CD4-positive, alpha-beta memory T cell (primary cell): ENCODE measurements at regions not wholly inside any gene's neighbourhood (a gene's known extent, or its start where the extent isn't known, plus 50 kb on each side); places are given as distances from the start of the nearest gene placed in this dataset.

Experiments
- CTCF ChIA-PET: fragments of 350-600 bp; sonication (Branson Sonifier 250); formaldehyde crosslinking; loops from one replicate; lab custom pipeline; 2021; ENCODE audit warnings: inconsistent platforms; ENCODE audit not compliant: partially characterized antibody; lab: Charles Lee
- POLR2A ChIA-PET: fragments of 350-600 bp; sonication (Branson Sonifier 250); formaldehyde crosslinking; loops from one replicate; lab custom pipeline; 2021; ENCODE audit not compliant: partially characterized antibody; lab: Charles Lee
- DNase-seq, 5 donors: peaks; one replicate each; pipeline versions ENCODE4 v3.0.0 to v3.0.0-alpha.2; 2020 to 2022; ENCODE audit warnings: mixed read lengths in 1 of 5
- H3K27ac ChIP-seq: one replicate; pipeline ENCODE4 v1.7.0; 2013; ENCODE audit warnings: low read depth, low read length
- H3K27me3 ChIP-seq: 2 replicates; pipeline ENCODE4 v1.7.0; 2013; ENCODE audit warnings: mild to moderate bottlenecking, low read length, moderate library complexity; ENCODE audit not compliant: insufficient read depth
- H3K36me3 ChIP-seq: 2 replicates; pipeline ENCODE4 v1.7.0; 2013; ENCODE audit warnings: mild to moderate bottlenecking, low read length, moderate library complexity; ENCODE audit not compliant: insufficient read depth
- H3K4me1 ChIP-seq: 2 replicates; pipeline ENCODE4 v1.7.0; 2013; ENCODE audit warnings: mild to moderate bottlenecking, low read length, moderate library complexity; ENCODE audit not compliant: insufficient read depth
- H3K4me3 ChIP-seq, 2 donors: one replicate each; pipeline ENCODE4 v1.7.0; 2013; ENCODE audit warnings: low read length in 2 of 2, mild to moderate bottlenecking in 1 of 2
- H3K9me3 ChIP-seq, 2 donors: one replicate each; pipeline ENCODE4 v1.7.0; 2013; ENCODE audit warnings: low read length in 2 of 2, control low read depth in 1 of 2; ENCODE audit not compliant: control insufficient read depth in 1 of 2
- H3K27ac Mint-ChIP-seq, 7 donors: one replicate each; pipeline ENCODE4 v1.8.0; 2020 to 2021; ENCODE audit warnings: mixed read lengths in 7 of 7, mild to moderate bottlenecking in 6 of 7, inconsistent platforms in 3 of 7, moderate library complexity in 3 of 7
- H3K27me3 Mint-ChIP-seq, 2 donors: one replicate each; pipeline ENCODE4 v1.8.0; 2020 to 2021; ENCODE audit warnings: mixed read lengths in 2 of 2
- H3K36me3 Mint-ChIP-seq, 2 donors: one replicate each; pipeline ENCODE4 v1.8.0; 2020 to 2021; ENCODE audit warnings: mixed read lengths in 2 of 2, inconsistent platforms in 1 of 2, mild to moderate bottlenecking in 1 of 2
- H3K4me1 Mint-ChIP-seq, 4 donors: one replicate each; pipeline ENCODE4 v1.8.0; 2020 to 2021; ENCODE audit warnings: mixed read lengths in 4 of 4, mild to moderate bottlenecking in 1 of 4
- H3K4me3 Mint-ChIP-seq, 8 donors: one replicate each; pipeline ENCODE4 v1.8.0; 2020 to 2021; ENCODE audit warnings: mixed read lengths in 8 of 8, mild to moderate bottlenecking in 7 of 8, moderate library complexity in 6 of 8, inconsistent platforms in 3 of 8
- H3K9me3 Mint-ChIP-seq, 8 donors: one replicate each; pipeline ENCODE4 v1.8.0; 2020 to 2021; ENCODE audit warnings: mixed read lengths in 8 of 8, mild to moderate bottlenecking in 5 of 8, inconsistent platforms in 3 of 8, moderate library complexity in 1 of 8
- intact Hi-C: fragments of 100-400 bp; cut with micrococcal nuclease; formaldehyde crosslinking; loops from one replicate; pipeline ENCODE4 v1.15.1; 2023

DNA sequence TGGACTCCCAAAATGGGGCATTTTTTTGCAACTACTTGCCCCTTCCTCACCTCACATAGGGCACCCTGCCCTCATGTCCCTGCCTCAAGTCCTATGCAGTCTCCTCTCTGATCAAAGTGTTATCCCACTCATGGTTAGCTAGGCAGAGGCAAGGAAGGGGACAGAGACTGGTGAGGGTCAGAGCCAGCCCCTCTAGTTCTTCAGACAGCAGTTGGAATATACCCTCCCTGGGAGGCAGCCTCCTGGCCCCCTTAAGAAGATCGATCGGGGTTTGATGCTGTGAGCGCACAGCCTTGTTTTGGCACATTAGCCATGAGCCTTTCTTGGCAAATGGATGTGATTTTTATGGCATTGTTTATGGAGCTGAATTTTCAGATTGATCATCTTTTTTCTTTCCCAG is 436.9 kb downstream of the BUD13 start:
- H3K27me3 Mint-ChIP-seq, result peaks cover 0 to 3% of the 10 kb centered on the region in 2 donors
- intact Hi-C loops, result no loop called here

DNA sequence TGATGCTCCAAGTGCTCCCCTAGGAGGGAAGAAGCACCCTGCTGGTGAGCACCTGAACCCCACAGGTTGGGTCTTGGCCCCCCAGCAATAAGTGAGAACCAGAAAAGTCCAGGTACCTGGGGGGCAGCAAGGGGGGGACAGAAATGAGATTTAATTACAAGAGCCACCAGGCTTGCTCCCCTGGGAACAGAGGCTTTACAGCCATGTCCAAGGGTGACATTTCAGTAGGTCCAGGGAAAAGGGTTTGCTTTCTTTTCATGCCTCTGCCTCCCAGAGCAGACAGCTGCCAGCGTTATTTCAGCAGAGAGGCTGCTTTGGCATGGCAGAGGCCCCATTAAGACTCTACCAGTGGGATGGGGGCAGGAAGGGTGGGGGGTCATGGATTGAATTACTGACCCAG is 437.7 kb downstream of the BUD13 start:
- no peak for DNase-seq
- no peak overlapping the region for H3K4me3 Mint-ChIP-seq
- no peaks in the 10 kb centered on the region for H3K4me1 Mint-ChIP-seq
- CTCF ChIA-PET, result no interaction called here
- Histone ChIP-seq H3K36me3 (no peaks in the 10 kb centered on the region), H3K27ac (no peak overlapping the region), H3K4me1 (no peaks in the 10 kb centered on the region), H3K9me3 (no peaks in the 10 kb centered on the region), H3K4me3 (no peak overlapping the region), H3K27me3 (no peaks in the 10 kb centered on the region)
- POLR2A ChIA-PET, result no interaction called here
- H3K9me3 Mint-ChIP-seq, result peaks cover 0 to 8% (median 2%) of the 10 kb centered on the region in 8 donors
- peaks cover 2 to 3% of the 10 kb centered on the region in 2 donors for H3K27me3 Mint-ChIP-seq
- no peak overlapping the region for H3K27ac Mint-ChIP-seq
- H3K36me3 Mint-ChIP-seq, result no peaks in the 10 kb centered on the region
- intact Hi-C loops, result no loop called here

More for the DNA sequence above, 436.9 kb downstream of the BUD13 start:
- CTCF ChIA-PET, result no interaction called here
- H3K4me3 Mint-ChIP-seq, result no peak overlapping the region
- Histone ChIP-seq H3K27me3 (no peaks in the 10 kb centered on the region), H3K9me3 (no peaks in the 10 kb centered on the region), H3K27ac (no peak overlapping the region), H3K36me3 (no peaks in the 10 kb centered on the region), H3K4me3 (no peak overlapping the region), H3K4me1 (no peaks in the 10 kb centered on the region)
- H3K9me3 Mint-ChIP-seq, result peaks cover 0 to 8% (median 3%) of the 10 kb centered on the region in 8 donors
- H3K4me1 Mint-ChIP-seq, result no peaks in the 10 kb centered on the region
- no peaks in the 10 kb centered on the region for H3K36me3 Mint-ChIP-seq
- POLR2A ChIA-PET, result no interaction called here
- DNase-seq, result no peak
- no peak overlapping the region for H3K27ac Mint-ChIP-seq

DNA sequence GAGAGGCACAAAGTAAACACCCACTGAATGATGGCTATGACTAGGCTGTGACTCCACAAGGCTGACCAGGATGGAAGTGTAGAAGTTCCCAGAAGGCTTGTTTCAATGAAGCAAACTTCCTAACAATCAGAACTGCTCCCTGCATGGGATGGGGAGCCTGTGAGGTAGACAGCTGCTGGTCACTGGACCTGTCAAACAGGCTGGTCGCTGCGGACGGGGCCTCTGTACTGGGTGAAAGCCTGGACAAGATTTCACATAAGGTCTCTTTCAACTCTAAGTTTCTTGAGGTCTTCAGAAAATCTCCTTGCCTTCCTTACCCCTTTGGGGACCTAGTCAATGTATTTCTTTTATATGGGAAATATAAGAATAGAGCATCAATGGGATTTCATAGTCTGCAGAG is 438.2 kb downstream of the BUD13 start:
- Histone ChIP-seq H3K4me1 (no peaks in the 10 kb centered on the region), H3K4me3 (no peak overlapping the region), H3K9me3 (no peaks in the 10 kb centered on the region), H3K36me3 (no peaks in the 10 kb centered on the region), H3K27ac (no peak overlapping the region), H3K27me3 (no peaks in the 10 kb centered on the region)
- no peak for DNase-seq
- POLR2A ChIA-PET, result no interaction called here
- no peaks in the 10 kb centered on the region for H3K36me3 Mint-ChIP-seq
- H3K9me3 Mint-ChIP-seq, result peaks cover 0 to 8% (median 4%) of the 10 kb centered on the region in 8 donors
- no peak overlapping the region for H3K27ac Mint-ChIP-seq
- intact Hi-C loops, result no loop called here
- no peak overlapping the region for H3K4me3 Mint-ChIP-seq
- CTCF ChIA-PET, result no interaction called here
- peaks cover 3 to 5% of the 10 kb centered on the region in 2 donors for H3K27me3 Mint-ChIP-seq
- no peaks in the 10 kb centered on the region for H3K4me1 Mint-ChIP-seq

DNA sequence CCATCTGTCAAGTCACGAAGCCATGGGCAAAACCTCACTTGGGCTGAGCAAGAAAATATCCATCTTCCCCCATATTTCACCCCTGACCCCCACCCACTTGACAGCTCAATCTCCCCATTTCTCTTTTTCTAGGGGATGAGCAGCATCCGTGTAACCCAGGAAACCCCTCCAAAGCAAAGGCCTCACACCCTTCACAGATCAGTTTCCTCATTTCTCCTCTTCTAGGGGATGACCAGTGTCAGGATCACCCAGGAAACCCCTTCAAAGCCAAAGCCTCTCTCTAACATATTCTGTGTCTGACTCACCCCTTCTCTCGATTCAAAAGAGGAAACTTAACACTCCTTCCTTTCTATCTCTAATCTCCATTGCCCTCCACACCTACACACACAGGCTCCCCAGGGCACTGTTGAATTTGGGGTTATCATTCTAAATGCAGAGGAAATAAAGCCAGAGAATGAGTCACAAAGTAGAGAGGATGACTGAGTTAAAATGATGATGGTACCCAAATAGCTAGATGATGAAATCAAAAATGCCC is 439.7 kb downstream of the BUD13 start:
- Mint-ChIP-seq H3K4me3 (no peak overlapping the region), H3K9me3 (peaks cover 0 to 8% (median 5%) of the 10 kb centered on the region in 8 donors), H3K27ac (no peak overlapping the region), H3K4me1 (no peaks in the 10 kb centered on the region), H3K27me3 (peaks cover 7 to 8% of the 10 kb centered on the region in 2 donors), H3K36me3 (no peaks in the 10 kb centered on the region)
- H3K4me1 ChIP-seq, result no peaks in the 10 kb centered on the region
- no peaks in the 10 kb centered on the region for H3K27me3 ChIP-seq
- no peaks in the 10 kb centered on the region for H3K9me3 ChIP-seq
- POLR2A ChIA-PET, result no interaction called here
- CTCF ChIA-PET, result interaction anchor here (1.2 kb wide), 1 partner anchor 12 kb away, joined by 3 read pairs; no protein-coding TSS in a partner anchor
- no peak for DNase-seq
- no peak overlapping the region for H3K4me3 ChIP-seq
- no peak overlapping the region for H3K27ac ChIP-seq
- no peaks in the 10 kb centered on the region for H3K36me3 ChIP-seq
- intact Hi-C loops, result no loop called here

DNA sequence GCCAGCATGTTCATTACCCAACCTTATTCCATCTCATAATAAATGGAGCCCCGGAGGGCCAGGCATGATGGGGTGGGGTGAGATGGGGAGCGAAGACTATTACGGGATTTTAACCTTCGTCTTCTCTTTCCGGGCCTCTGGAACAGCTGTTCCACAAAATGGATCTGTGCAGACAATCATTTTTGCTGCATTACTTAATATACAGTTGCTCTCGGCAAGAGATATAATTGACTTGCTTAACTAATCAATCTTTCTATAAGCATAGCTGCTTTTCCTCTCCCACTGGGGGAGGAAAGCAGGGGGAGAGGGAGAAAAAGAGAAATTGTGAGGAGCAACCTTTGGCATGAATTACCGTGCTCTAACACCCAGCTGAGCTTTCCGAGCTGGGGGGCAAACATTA is 440.4 kb downstream of the BUD13 start:
- CTCF ChIA-PET, result interaction anchor here (1.2 kb wide), 1 partner anchor 12 kb away, joined by 3 read pairs; no protein-coding TSS in a partner anchor
- POLR2A ChIA-PET, result no interaction called here
- Mint-ChIP-seq H3K4me3 (no peak overlapping the region), H3K27me3 (peaks cover 7 to 9% of the 10 kb centered on the region in 2 donors), H3K4me1 (no peaks in the 10 kb centered on the region), H3K36me3 (no peaks in the 10 kb centered on the region), H3K9me3 (peaks cover 0 to 8% (median 3%) of the 10 kb centered on the region in 8 donors), H3K27ac (no peak overlapping the region)
- H3K4me1 ChIP-seq, result no peaks in the 10 kb centered on the region
- H3K9me3 ChIP-seq, result no peaks in the 10 kb centered on the region
- intact Hi-C loops, result no loop called here
- H3K4me3 ChIP-seq, result no peak overlapping the region
- DNase-seq, result no peak
- H3K27me3 ChIP-seq, result no peaks in the 10 kb centered on the region
- H3K27ac ChIP-seq, result no peak overlapping the region
- H3K36me3 ChIP-seq, result no peaks in the 10 kb centered on the region

DNA sequence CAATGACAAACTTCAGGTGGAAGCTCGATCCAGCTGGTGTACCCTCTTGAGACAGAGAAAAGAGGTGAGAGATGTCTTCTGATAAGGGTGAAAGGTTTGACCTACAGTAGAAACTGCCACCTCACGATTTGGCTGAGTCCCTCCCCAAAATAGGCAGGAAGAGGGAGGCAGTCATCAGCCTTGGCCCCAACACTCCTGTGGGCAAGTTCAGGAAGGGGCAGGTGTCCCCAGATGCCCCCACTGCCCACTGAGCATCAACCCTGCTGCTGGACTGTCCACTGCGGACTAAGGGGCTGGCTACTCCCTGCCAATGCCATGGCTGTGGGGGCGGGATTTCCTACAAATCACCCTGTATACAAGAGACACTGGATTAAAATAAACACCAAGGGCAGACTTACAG is 441.4 kb downstream of the BUD13 start:
- Histone ChIP-seq H3K36me3 (no peaks in the 10 kb centered on the region), H3K4me1 (no peaks in the 10 kb centered on the region), H3K4me3 (no peak overlapping the region), H3K9me3 (no peaks in the 10 kb centered on the region), H3K27ac (no peak overlapping the region), H3K27me3 (no peaks in the 10 kb centered on the region)
- DNase-seq, result no peak
- Mint-ChIP-seq H3K4me3 (no peak overlapping the region), H3K36me3 (no peaks in the 10 kb centered on the region), H3K4me1 (no peaks in the 10 kb centered on the region), H3K9me3 (peaks cover 0 to 8% (median under 1%) of the 10 kb centered on the region in 8 donors), H3K27me3 (peaks cover 6 to 9% of the 10 kb centered on the region in 2 donors), H3K27ac (no peak overlapping the region)
- POLR2A ChIA-PET, result no interaction called here
- intact Hi-C loops, result no loop called here
- CTCF ChIA-PET, result no interaction called here

DNA sequence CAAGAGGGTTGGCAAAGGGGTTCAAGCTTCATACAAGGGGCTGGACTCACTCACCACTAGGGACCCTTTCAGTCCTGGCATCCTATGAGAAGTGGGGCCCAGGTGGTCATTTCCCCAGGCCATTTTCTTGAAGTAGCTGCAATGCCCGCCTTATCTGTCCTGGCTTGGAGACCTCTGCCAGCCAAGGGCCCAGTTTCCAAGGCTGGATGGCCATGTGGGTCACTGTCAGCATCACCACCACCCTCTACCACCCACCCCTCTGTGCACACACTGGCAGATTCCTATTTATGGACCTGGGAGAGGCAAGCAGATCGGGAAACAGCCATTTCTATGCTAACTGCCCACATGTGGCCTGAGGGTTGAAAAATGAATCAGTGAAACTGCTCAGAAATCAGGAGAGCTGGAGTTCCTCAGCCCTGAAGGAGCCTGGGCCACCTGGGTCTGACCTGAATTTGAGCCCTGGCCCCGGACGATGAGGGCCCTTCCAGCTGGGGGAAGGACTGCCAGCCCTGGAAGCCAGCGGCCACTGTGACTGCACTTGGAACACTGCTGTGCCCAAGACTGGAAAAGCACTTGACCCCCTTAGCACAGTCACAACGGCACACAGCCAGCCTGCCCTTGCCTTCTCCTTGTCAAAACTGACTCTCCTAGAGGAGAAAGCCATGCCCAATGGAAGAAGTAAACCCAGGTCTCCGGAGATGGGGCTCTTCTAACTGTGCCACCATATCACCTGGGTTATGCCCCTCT is 442.2 kb downstream of the BUD13 start:
- no peaks in the 10 kb centered on the region for H3K36me3 Mint-ChIP-seq
- no peak overlapping the region for H3K27ac Mint-ChIP-seq

More for the DNA sequence above, 442.2 kb downstream of the BUD13 start:
- intact Hi-C loops, result no loop called here
- ChIA-PET CTCF (no interaction called here), POLR2A (no interaction called here)
- Histone ChIP-seq H3K9me3 (no peaks in the 10 kb centered on the region), H3K27me3 (no peaks in the 10 kb centered on the region), H3K36me3 (no peaks in the 10 kb centered on the region), H3K4me1 (no peaks in the 10 kb centered on the region), H3K4me3 (no peak overlapping the region), H3K27ac (no peak overlapping the region)
- Mint-ChIP-seq H3K4me1 (no peaks in the 10 kb centered on the region), H3K9me3 (peaks cover 0 to 8% (median under 1%) of the 10 kb centered on the region in 8 donors), H3K4me3 (no peak overlapping the region), H3K27me3 (peaks cover 6 to 9% of the 10 kb centered on the region in 2 donors)
- no peak for DNase-seq
